ENCODE measurements at regions not wholly inside any gene's neighbourhood (a gene's known extent, or its start where the extent isn't known, plus 50 kb on each side); places are given as distances from the start of the nearest gene placed in this dataset.

- H3K9ac ChIP-seq (ENCODE audit: low read length in 3 of 3): no peak overlapping the region
- no peaks in the 10 kb centered on the region for H3K36me3 ChIP-seq (ENCODE audit: control insufficient read depth in 2 of 3, insufficient read depth in 3 of 3, low read length in 3 of 3)
- intact Hi-C loops (cut with DNase I): loop anchor here (10.0 kb wide), 1 partner anchor 184 kb away; no protein-coding TSS in a partner anchor
- H3K9me3 ChIP-seq (ENCODE audit: control insufficient read depth in 2 of 3, insufficient read depth in 1 of 3, low read length in 3 of 3): no peaks in the 10 kb centered on the region
- FAIRE-seq (peak; percentile 27), DNase-seq (peak in 2 of 5 donors; percentile 37 to 67)
- H3K4me3 ChIP-seq (ENCODE audit: low read length in 3 of 3): no peak overlapping the region
- TF ChIP-seq, protein P1, sequence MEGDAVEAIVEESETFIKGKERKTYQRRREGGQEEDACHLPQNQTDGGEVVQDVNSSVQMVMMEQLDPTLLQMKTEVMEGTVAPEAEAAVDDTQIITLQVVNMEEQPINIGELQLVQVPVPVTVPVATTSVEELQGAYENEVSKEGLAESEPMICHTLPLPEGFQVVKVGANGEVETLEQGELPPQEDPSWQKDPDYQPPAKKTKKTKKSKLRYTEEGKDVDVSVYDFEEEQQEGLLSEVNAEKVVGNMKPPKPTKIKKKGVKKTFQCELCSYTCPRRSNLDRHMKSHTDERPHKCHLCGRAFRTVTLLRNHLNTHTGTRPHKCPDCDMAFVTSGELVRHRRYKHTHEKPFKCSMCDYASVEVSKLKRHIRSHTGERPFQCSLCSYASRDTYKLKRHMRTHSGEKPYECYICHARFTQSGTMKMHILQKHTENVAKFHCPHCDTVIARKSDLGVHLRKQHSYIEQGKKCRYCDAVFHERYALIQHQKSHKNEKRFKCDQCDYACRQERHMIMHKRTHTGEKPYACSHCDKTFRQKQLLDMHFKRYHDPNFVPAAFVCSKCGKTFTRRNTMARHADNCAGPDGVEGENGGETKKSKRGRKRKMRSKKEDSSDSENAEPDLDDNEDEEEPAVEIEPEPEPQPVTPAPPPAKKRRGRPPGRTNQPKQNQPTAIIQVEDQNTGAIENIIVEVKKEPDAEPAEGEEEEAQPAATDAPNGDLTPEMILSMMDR (IDR thresholded peaks at IDR 0.05; ENCODE audit: borderline replicate concordance, extremely low read depth, insufficient read depth): peak; percentile 28
- no peaks in the 10 kb centered on the region for H3K4me1 ChIP-seq (ENCODE audit: control insufficient read depth in 2 of 3, insufficient read depth in 2 of 3, low read depth in 1 of 3, low read length in 3 of 3)
- H3K27ac ChIP-seq (ENCODE audit: low read depth in 2 of 2, low read length in 2 of 2): no peak overlapping the region
- no peaks in the 10 kb centered on the region for H3K27me3 ChIP-seq (ENCODE audit: control insufficient read depth, insufficient read depth, low read length)
Measured at GRCh38 chr10:52488606-52489485, 174.8 kb downstream of the DKK1 start.

- no peak overlapping the region for H3K9ac ChIP-seq (ENCODE audit: low read length in 3 of 3)
- no peak for FAIRE-seq
- no peak for DNase-seq
- TF ChIP-seq, protein P1 (IDR thresholded peaks at IDR 0.05; ENCODE audit: borderline replicate concordance, extremely low read depth, insufficient read depth): no peak
- no peaks in the 10 kb centered on the region for H3K27me3 ChIP-seq (ENCODE audit: control insufficient read depth, insufficient read depth, low read length)
- no peaks in the 10 kb centered on the region for H3K36me3 ChIP-seq (ENCODE audit: control insufficient read depth in 2 of 3, insufficient read depth in 3 of 3, low read length in 3 of 3)
- H3K4me1 ChIP-seq (ENCODE audit: control insufficient read depth in 2 of 3, insufficient read depth in 2 of 3, low read depth in 1 of 3, low read length in 3 of 3): no peaks in the 10 kb centered on the region
- H3K4me3 ChIP-seq (ENCODE audit: low read length in 3 of 3): no peak overlapping the region
- H3K9me3 ChIP-seq (ENCODE audit: control insufficient read depth in 2 of 3, insufficient read depth in 1 of 3, low read length in 3 of 3): no peaks in the 10 kb centered on the region
- H3K27ac ChIP-seq (ENCODE audit: low read depth in 2 of 2, low read length in 2 of 2): no peak overlapping the region
- intact Hi-C loops (cut with DNase I): no loop called here
Measured at GRCh38 chr10:52491246-52491995, 177.3 kb downstream of the DKK1 start.

DNA sequence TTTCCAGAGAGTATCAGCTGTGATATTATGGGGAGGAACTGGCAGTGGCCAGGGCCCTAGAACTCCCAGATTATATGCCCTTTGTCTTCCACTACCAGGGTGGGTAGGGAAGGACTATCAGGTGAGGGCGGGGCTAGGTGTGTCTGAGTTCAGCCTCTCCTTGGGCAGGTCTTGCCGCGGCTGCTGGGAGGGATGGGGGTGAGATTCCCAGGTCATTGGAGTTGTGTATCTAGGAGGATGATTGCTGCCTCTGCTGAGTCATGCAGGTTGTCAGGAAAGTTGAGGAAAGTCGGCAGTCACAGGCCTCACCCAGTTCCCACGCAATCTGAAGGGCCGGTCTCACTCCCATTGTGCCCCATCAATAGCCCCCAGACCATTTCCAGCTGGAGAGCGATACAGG lies 185.2 kb downstream of the DKK1 start:
- H3K27me3 ChIP-seq (ENCODE audit: control insufficient read depth, insufficient read depth, low read length): no peaks in the 10 kb centered on the region
- TF ChIP-seq, protein P1 (IDR thresholded peaks at IDR 0.05; ENCODE audit: borderline replicate concordance, extremely low read depth, insufficient read depth): no peak
- no peaks in the 10 kb centered on the region for H3K36me3 ChIP-seq (ENCODE audit: control insufficient read depth in 2 of 3, insufficient read depth in 3 of 3, low read length in 3 of 3)
- H3K4me3 ChIP-seq (ENCODE audit: low read length in 3 of 3): no peak overlapping the region
- intact Hi-C loops (cut with DNase I): no loop called here
- H3K9ac ChIP-seq (ENCODE audit: low read length in 3 of 3): no peak overlapping the region
- H3K9me3 ChIP-seq (ENCODE audit: control insufficient read depth in 2 of 3, insufficient read depth in 1 of 3, low read length in 3 of 3): no peaks in the 10 kb centered on the region
- H3K27ac ChIP-seq (ENCODE audit: low read depth in 2 of 2, low read length in 2 of 2): no peak overlapping the region
- FAIRE-seq (no peak), DNase-seq (no peak)
- H3K4me1 ChIP-seq (ENCODE audit: control insufficient read depth in 2 of 3, insufficient read depth in 2 of 3, low read depth in 1 of 3, low read length in 3 of 3): no peaks in the 10 kb centered on the region
